Kidney (tissue), 13 donors: ENCODE measurements at regions not wholly inside any gene's neighbourhood (a gene's known extent, or its start where the extent isn't known, plus 50 kb on each side); places are given as distances from the start of the nearest gene placed in this dataset.

Experiments used
- DNase-seq, 5 donors: peaks; one replicate each; pipeline ENCODE4 v3.0.0-alpha.2; 2013 to 2020
- FAIRE-seq: peaks from 2 replicates; lab custom pipeline; 2012; peaks lifted over from hg19 to GRCh38; lab: Jason Lieb, UNC
- H3K27ac ChIP-seq, 2 donors: one replicate each; pipeline ENCODE4 v1.7.0; 2013; ENCODE audit warnings: low read depth in 2 of 2, low read length in 2 of 2, inconsistent platforms in 1 of 2
- H3K27me3 ChIP-seq: one replicate; pipeline ENCODE4 v1.7.1; 2013; ENCODE audit warnings: low read length, inconsistent platforms; ENCODE audit not compliant: control insufficient read depth, insufficient read depth
- H3K36me3 ChIP-seq, 3 donors: one replicate each; pipeline versions ENCODE4 v1.7.0 to v1.7.1; 2013; ENCODE audit warnings: low read length in 3 of 3, control low read depth in 1 of 3, inconsistent platforms in 1 of 3; ENCODE audit not compliant: insufficient read depth in 3 of 3, control insufficient read depth in 2 of 3
- H3K4me1 ChIP-seq, 3 donors: one replicate each; pipeline versions ENCODE4 v1.7.0 to v1.7.1; 2013; ENCODE audit warnings: low read length in 3 of 3, inconsistent platforms in 1 of 3, low read depth in 1 of 3; ENCODE audit not compliant: control insufficient read depth in 2 of 3, insufficient read depth in 2 of 3
- H3K4me3 ChIP-seq, 3 donors: one replicate each; pipeline versions ENCODE4 v1.7.0 to v1.8.1; 2013; ENCODE audit warnings: low read length in 3 of 3, control low read depth in 1 of 3, inconsistent platforms in 1 of 3
- H3K9ac ChIP-seq, 3 donors: one replicate each; pipeline versions ENCODE4 v1.7.0 to v1.7.1; 2013; ENCODE audit warnings: low read length in 3 of 3, control low read depth in 1 of 3, inconsistent platforms in 1 of 3
- H3K9me3 ChIP-seq, 3 donors: one replicate each; pipeline versions ENCODE4 v1.7.0 to v1.7.1; 2013; ENCODE audit warnings: low read length in 3 of 3, control low read depth in 1 of 3, inconsistent platforms in 1 of 3; ENCODE audit not compliant: control insufficient read depth in 2 of 3, insufficient read depth in 1 of 3
- CTCF ChIP-seq: IDR thresholded peaks from 3 replicates; pipeline ENCODE4 v1.5.1; 2012; ENCODE audit warnings: mild to moderate bottlenecking, moderate library complexity, borderline replicate concordance; ENCODE audit not compliant: insufficient read depth; ENCODE audit errors: extremely low read depth
- intact Hi-C: fragments of 100-400 bp; cut with DNase I; formaldehyde crosslinking; loops from one replicate; pipeline ENCODE4 v1.11.1; 2022
- donor health status: control.
- donor health status: control.
- donor health status: control.
- donor health status: control.
- donor health status: control.
- donor health status: DM: yes; HTN: yes; CAD: no.
- donor health status: Normal renal cell carcinoma (clear cell type).

GRCh38 chr6:112774319-112774718 is 427.2 kb downstream of the RFPL4B start:
- Histone ChIP-seq H3K4me1 (no peaks in the 10 kb centered on the region), H3K36me3 (no peaks in the 10 kb centered on the region), H3K4me3 (no peak overlapping the region), H3K9me3 (no peaks in the 10 kb centered on the region), H3K27ac (no peak overlapping the region), H3K27me3 (no peaks in the 10 kb centered on the region), H3K9ac (no peak overlapping the region)
- DNase-seq (no peak), FAIRE-seq (no peak)
- intact Hi-C loops: no loop called here
- no peak for TF ChIP-seq CTCF

- intact Hi-C loops: loop anchor here (10.0 kb wide), 1 partner anchor 1074 kb away; the partner anchor contains the start of gene MARCKS
- Histone ChIP-seq H3K27me3 (no peaks in the 10 kb centered on the region), H3K4me3 (no peak overlapping the region), H3K4me1 (no peaks in the 10 kb centered on the region), H3K9me3 (no peaks in the 10 kb centered on the region), H3K36me3 (no peaks in the 10 kb centered on the region), H3K27ac (no peak overlapping the region), H3K9ac (no peak overlapping the region)
- TF ChIP-seq CTCF: peak; percentile 77
- DNase-seq: peak; percentile 46 to 93 (median 83)
- peak; percentile 86 for FAIRE-seq
Measured at GRCh38 chr6:112780498-112781096, 433.5 kb downstream of the RFPL4B start.

- FAIRE-seq (no peak), DNase-seq (peak in 2 of 5 donors; percentile 25 to 41)
- Histone ChIP-seq H3K36me3 (no peaks in the 10 kb centered on the region), H3K27me3 (no peaks in the 10 kb centered on the region), H3K9me3 (no peaks in the 10 kb centered on the region), H3K4me3 (no peak overlapping the region), H3K27ac (no peak overlapping the region), H3K9ac (no peak overlapping the region), H3K4me1 (no peaks in the 10 kb centered on the region)
- intact Hi-C loops: loop anchor here (10.0 kb wide), 1 partner anchor 1074 kb away; the partner anchor contains the start of gene MARCKS
- no peak for TF ChIP-seq CTCF
Measured at GRCh38 chr6:112781241-112781640, 434.1 kb downstream of the RFPL4B start.
